ENCODE measurements at regions not wholly inside any gene's neighbourhood (a gene's known extent, or its start where the extent isn't known, plus 50 kb on each side); places are given as distances from the start of the nearest gene placed in this dataset.
"Not testable (repeated sequence)": the region's sequence is repeated elsewhere in the genome, so short reads cannot be mapped to it uniquely, and the experiment has no call there.

DNA sequence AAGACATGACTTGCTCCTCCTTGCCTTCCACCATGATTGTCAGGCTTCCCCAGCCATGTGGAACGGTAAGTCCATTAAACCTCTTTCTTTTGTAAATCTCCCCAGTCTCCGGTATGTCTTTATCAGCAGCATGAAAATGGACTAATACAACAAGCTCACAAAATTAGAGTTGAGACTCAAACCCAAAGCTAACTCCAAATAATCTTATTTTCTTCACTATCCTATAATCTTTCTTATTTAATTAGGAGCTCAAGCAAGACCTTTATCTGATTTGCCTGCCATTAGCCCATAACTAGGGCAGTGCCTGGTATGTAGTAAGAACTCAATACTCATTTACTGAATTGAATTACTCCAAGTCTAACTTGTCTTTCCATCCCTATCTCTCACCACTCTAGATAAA lies 289.2 kb downstream of the SUCLG1 start:
- POLR2A ChIA-PET: no interaction called here

DNA sequence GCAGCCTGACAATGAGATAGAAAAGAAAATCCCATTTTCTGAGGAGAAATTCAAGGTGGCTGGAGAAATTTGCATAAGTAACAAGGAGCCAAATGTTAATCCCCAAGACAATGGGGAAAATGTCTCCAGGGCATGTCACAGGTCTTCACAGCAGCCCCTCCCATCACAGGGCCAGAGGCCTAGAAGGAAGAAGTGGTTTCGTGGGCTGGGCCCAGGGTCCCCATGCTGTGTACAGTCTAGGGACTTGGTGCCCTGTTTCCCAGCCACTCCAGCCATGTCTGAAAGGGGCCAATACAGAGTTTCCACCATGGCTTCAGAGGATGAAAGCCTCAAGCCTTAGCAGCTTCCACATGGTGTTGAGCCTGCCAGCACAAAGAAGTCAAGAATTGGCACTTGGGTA lies 290.5 kb downstream of the SUCLG1 start:
- H3K27me3 ChIP-seq (ENCODE audit: control insufficient read depth in 2 of 2, insufficient read depth in 2 of 2, low read length in 2 of 2); H3K4me3 ChIP-seq (ENCODE audit: low read length); ATAC-seq; DNase-seq; CTCF ChIA-PET; H3K27ac ChIP-seq (ENCODE audit: low read depth, low read length); H3K4me3 Mint-ChIP-seq; H3K4me1 Mint-ChIP-seq; H3K27ac Mint-ChIP-seq; intact Hi-C loops (cut with micrococcal nuclease); H3K36me3 Mint-ChIP-seq; H3K9me3 ChIP-seq (ENCODE audit: control insufficient read depth in 2 of 3, low read length in 3 of 3); H3K4me1 ChIP-seq (ENCODE audit: control insufficient read depth in 2 of 2, insufficient read depth in 2 of 2, low read length in 2 of 2); POLR2A ChIA-PET; H3K36me3 ChIP-seq (ENCODE audit: control insufficient read depth in 2 of 3, insufficient read depth in 3 of 3, low read length in 3 of 3): not testable (repeated sequence)
- Mint-ChIP-seq H3K27me3 (peaks cover 0 to 43% (median 20%) of the 10 kb centered on the region in 5 donors), H3K9me3 (peaks cover 0 to 13% (median 4%) of the 10 kb centered on the region in 11 donors)

More for the DNA sequence above, 289.2 kb downstream of the SUCLG1 start:
- H3K4me1 ChIP-seq (ENCODE audit: control insufficient read depth in 2 of 2, insufficient read depth in 2 of 2, low read length in 2 of 2): no peaks in the 10 kb centered on the region
- H3K9me3 Mint-ChIP-seq: peaks cover 0 to 13% (median 4%) of the 10 kb centered on the region in 11 donors
- CTCF ChIA-PET: no interaction called here
- no peaks in the 10 kb centered on the region for H3K36me3 ChIP-seq (ENCODE audit: control insufficient read depth in 2 of 3, insufficient read depth in 3 of 3, low read length in 3 of 3)
- DNase-seq (no peak), ATAC-seq (no peak)
- H3K4me3 Mint-ChIP-seq: no peak overlapping the region
- no peaks in the 10 kb centered on the region for H3K36me3 Mint-ChIP-seq
- H3K27ac ChIP-seq (ENCODE audit: low read depth, low read length): no peak overlapping the region
- intact Hi-C loops (cut with micrococcal nuclease): no loop called here
- no peaks in the 10 kb centered on the region for H3K9me3 ChIP-seq (ENCODE audit: control insufficient read depth in 2 of 3, low read length in 3 of 3)
- H3K27ac Mint-ChIP-seq: no peak overlapping the region
- no peaks in the 10 kb centered on the region for H3K4me1 Mint-ChIP-seq
- H3K4me3 ChIP-seq (ENCODE audit: low read length): no peak overlapping the region
- no peaks in the 10 kb centered on the region for H3K27me3 ChIP-seq (ENCODE audit: control insufficient read depth in 2 of 2, insufficient read depth in 2 of 2, low read length in 2 of 2)
- H3K27me3 Mint-ChIP-seq: peaks cover 0 to 41% (median 24%) of the 10 kb centered on the region in 5 donors

DNA sequence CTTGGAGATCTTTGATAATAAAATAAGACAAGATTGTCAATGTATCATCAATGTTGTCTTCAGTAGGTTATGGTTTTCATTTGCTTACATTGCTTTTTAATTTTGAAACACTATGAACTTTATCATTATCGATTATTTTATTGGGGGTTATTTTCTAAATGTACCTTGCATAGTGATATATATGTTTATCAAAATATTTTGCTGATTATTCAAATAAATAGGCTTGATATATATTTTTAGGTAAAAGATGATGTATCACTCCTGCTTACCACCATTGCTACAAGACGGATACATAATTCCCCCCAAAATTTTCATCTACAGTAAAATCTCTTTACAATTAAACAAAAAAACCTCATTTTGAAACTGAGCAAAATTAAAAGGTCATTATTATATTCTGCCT lies 293.8 kb downstream of the SUCLG1 start:
- H3K27ac Mint-ChIP-seq: no peak overlapping the region
- ChIA-PET POLR2A (no interaction called here), CTCF (no interaction called here)
- H3K36me3 Mint-ChIP-seq: no peaks in the 10 kb centered on the region
- no peak overlapping the region for H3K4me3 ChIP-seq (ENCODE audit: low read length)
- no peaks in the 10 kb centered on the region for H3K27me3 ChIP-seq (ENCODE audit: control insufficient read depth in 2 of 2, insufficient read depth in 2 of 2, low read length in 2 of 2)
- no peak for DNase-seq
- no peak overlapping the region for H3K27ac ChIP-seq (ENCODE audit: low read depth, low read length)
- no peaks in the 10 kb centered on the region for H3K4me1 Mint-ChIP-seq
- no peaks in the 10 kb centered on the region for H3K36me3 ChIP-seq (ENCODE audit: control insufficient read depth in 2 of 3, insufficient read depth in 3 of 3, low read length in 3 of 3)
- no peaks in the 10 kb centered on the region for H3K9me3 ChIP-seq (ENCODE audit: control insufficient read depth in 2 of 3, low read length in 3 of 3)
- peaks cover 0 to 44% (median 16%) of the 10 kb centered on the region in 5 donors for H3K27me3 Mint-ChIP-seq
- no peak overlapping the region for H3K4me3 Mint-ChIP-seq
- H3K9me3 Mint-ChIP-seq: peaks cover 0 to 13% (median 5%) of the 10 kb centered on the region in 11 donors
- no peak for ATAC-seq
- no peaks in the 10 kb centered on the region for H3K4me1 ChIP-seq (ENCODE audit: control insufficient read depth in 2 of 2, insufficient read depth in 2 of 2, low read length in 2 of 2)
- intact Hi-C loops (cut with micrococcal nuclease): no loop called here

GRCh38 chr2:84160453-84160852 lies 298.6 kb downstream of the SUCLG1 start:
- Histone ChIP-seq H3K4me3 (ENCODE audit: low read length) (no peak overlapping the region), H3K27ac (ENCODE audit: low read depth, low read length) (no peak overlapping the region), H3K36me3 (ENCODE audit: control insufficient read depth in 2 of 3, insufficient read depth in 3 of 3, low read length in 3 of 3) (no peaks in the 10 kb centered on the region), H3K9me3 (ENCODE audit: control insufficient read depth in 2 of 3, low read length in 3 of 3) (no peaks in the 10 kb centered on the region), H3K27me3 (ENCODE audit: control insufficient read depth in 2 of 2, insufficient read depth in 2 of 2, low read length in 2 of 2) (no peaks in the 10 kb centered on the region), H3K4me1 (ENCODE audit: control insufficient read depth in 2 of 2, insufficient read depth in 2 of 2, low read length in 2 of 2) (no peaks in the 10 kb centered on the region)
- CTCF ChIA-PET: interaction anchor here (0.5 kb wide), 1 partner anchor 19 kb away, joined by 3 read pairs; no protein-coding TSS in a partner anchor
- H3K9me3 Mint-ChIP-seq: peaks cover 0 to 6% (median 0%) of the 10 kb centered on the region in 11 donors
- H3K27me3 Mint-ChIP-seq: peaks cover 0 to 41% (median 24%) of the 10 kb centered on the region in 5 donors
- POLR2A ChIA-PET: no interaction called here
- H3K27ac Mint-ChIP-seq: no peak overlapping the region
- no peaks in the 10 kb centered on the region for H3K36me3 Mint-ChIP-seq
- no peaks in the 10 kb centered on the region for H3K4me1 Mint-ChIP-seq
- intact Hi-C loops (cut with micrococcal nuclease): no loop called here
- no peak overlapping the region for H3K4me3 Mint-ChIP-seq
- no peak for DNase-seq
- ATAC-seq: no peak

DNA sequence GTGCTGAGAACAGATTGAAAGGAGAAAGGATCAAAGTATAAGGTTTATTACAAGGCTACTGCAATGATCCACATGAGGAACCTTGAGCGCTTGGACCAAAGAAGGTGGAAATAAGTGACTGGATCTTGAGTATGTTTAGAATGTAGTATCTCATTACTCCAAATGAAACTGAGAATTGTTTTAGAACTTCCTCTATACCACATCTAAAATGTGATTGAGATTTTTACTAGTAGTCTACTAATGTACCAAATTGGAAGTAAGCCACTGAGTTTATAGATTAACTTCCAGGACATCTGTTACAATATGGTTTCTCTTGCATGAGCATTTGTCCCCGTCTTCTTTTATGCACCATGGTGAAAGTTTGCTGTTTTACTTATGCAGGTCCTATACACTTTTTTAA lies 300.5 kb downstream of the SUCLG1 start:
- no peak overlapping the region for H3K4me3 Mint-ChIP-seq
- intact Hi-C loops (cut with micrococcal nuclease): no loop called here

DNA sequence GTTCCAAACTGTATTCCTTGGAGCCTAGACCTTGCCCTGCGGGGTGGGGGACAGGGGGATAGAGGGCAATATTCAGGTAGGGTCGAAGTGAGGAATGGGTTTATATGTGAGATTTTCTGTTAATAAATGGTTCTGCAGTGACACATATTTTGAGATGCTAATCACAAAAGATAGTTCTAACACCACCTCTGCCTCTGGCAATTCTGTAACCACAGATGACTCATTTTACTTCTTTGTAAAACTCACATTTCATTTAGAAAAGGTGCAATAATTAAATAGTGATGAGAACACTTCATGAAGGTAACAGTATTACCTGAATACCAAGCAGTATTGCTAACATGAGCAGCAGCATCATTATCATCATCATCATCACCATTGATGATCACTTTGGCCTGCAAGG lies 306.6 kb downstream of the SUCLG1 start:
- H3K36me3 ChIP-seq (ENCODE audit: control insufficient read depth in 2 of 3, insufficient read depth in 3 of 3, low read length in 3 of 3): no peaks in the 10 kb centered on the region
- H3K4me3 Mint-ChIP-seq: no peak overlapping the region

More for the DNA sequence above, 300.5 kb downstream of the SUCLG1 start:
- H3K27ac ChIP-seq (ENCODE audit: low read depth, low read length): no peak overlapping the region
- H3K4me1 ChIP-seq (ENCODE audit: control insufficient read depth in 2 of 2, insufficient read depth in 2 of 2, low read length in 2 of 2): no peaks in the 10 kb centered on the region
- Mint-ChIP-seq H3K4me1 (no peaks in the 10 kb centered on the region), H3K27ac (no peak overlapping the region), H3K9me3 (peaks cover 0 to 6% (median 0%) of the 10 kb centered on the region in 11 donors), H3K27me3 (peaks cover 0 to 41% (median 24%) of the 10 kb centered on the region in 5 donors), H3K36me3 (no peaks in the 10 kb centered on the region)
- ChIA-PET CTCF (no interaction called here), POLR2A (no interaction called here)
- ATAC-seq (no peak), DNase-seq (no peak)
- no peaks in the 10 kb centered on the region for H3K36me3 ChIP-seq (ENCODE audit: control insufficient read depth in 2 of 3, insufficient read depth in 3 of 3, low read length in 3 of 3)
- no peak overlapping the region for H3K4me3 ChIP-seq (ENCODE audit: low read length)
- no peaks in the 10 kb centered on the region for H3K9me3 ChIP-seq (ENCODE audit: control insufficient read depth in 2 of 3, low read length in 3 of 3)
- H3K27me3 ChIP-seq (ENCODE audit: control insufficient read depth in 2 of 2, insufficient read depth in 2 of 2, low read length in 2 of 2): no peaks in the 10 kb centered on the region

GRCh38 chr2:84144345-84144744 lies 314.7 kb downstream of the SUCLG1 start:
- Mint-ChIP-seq H3K27ac (no peak overlapping the region), H3K36me3 (no peaks in the 10 kb centered on the region)
- H3K9me3 ChIP-seq (ENCODE audit: control insufficient read depth in 2 of 3, low read length in 3 of 3): no peaks in the 10 kb centered on the region

More for the DNA sequence above, 306.6 kb downstream of the SUCLG1 start:
- no peak overlapping the region for H3K4me3 ChIP-seq (ENCODE audit: low read length)
- no peaks in the 10 kb centered on the region for H3K9me3 ChIP-seq (ENCODE audit: control insufficient read depth in 2 of 3, low read length in 3 of 3)
- H3K4me1 ChIP-seq (ENCODE audit: control insufficient read depth in 2 of 2, insufficient read depth in 2 of 2, low read length in 2 of 2): no peaks in the 10 kb centered on the region
- H3K4me1 Mint-ChIP-seq: no peaks in the 10 kb centered on the region
- no peak overlapping the region for H3K27ac ChIP-seq (ENCODE audit: low read depth, low read length)
- no peaks in the 10 kb centered on the region for H3K27me3 ChIP-seq (ENCODE audit: control insufficient read depth in 2 of 2, insufficient read depth in 2 of 2, low read length in 2 of 2)
- H3K9me3 Mint-ChIP-seq: peaks cover 0 to 4% (median 0%) of the 10 kb centered on the region in 11 donors
- no peak overlapping the region for H3K27ac Mint-ChIP-seq
- DNase-seq: no peak
- CTCF ChIA-PET: no interaction called here
- intact Hi-C loops (cut with micrococcal nuclease): no loop called here
- no peaks in the 10 kb centered on the region for H3K36me3 Mint-ChIP-seq
- ATAC-seq: no peak
- POLR2A ChIA-PET: no interaction called here
- H3K27me3 Mint-ChIP-seq: peaks cover 0 to 17% (median 5%) of the 10 kb centered on the region in 5 donors

More at GRCh38 chr2:84144345-84144744, 314.7 kb downstream of the SUCLG1 start:
- Histone ChIP-seq H3K4me1 (ENCODE audit: control insufficient read depth in 2 of 2, insufficient read depth in 2 of 2, low read length in 2 of 2) (no peaks in the 10 kb centered on the region), H3K4me3 (ENCODE audit: low read length) (no peak overlapping the region), H3K27me3 (ENCODE audit: control insufficient read depth in 2 of 2, insufficient read depth in 2 of 2, low read length in 2 of 2) (no peaks in the 10 kb centered on the region), H3K36me3 (ENCODE audit: control insufficient read depth in 2 of 3, insufficient read depth in 3 of 3, low read length in 3 of 3) (no peaks in the 10 kb centered on the region), H3K27ac (ENCODE audit: low read depth, low read length) (no peak overlapping the region)
- DNase-seq: no peak
- Mint-ChIP-seq H3K4me3 (no peak overlapping the region), H3K9me3 (peaks cover 0 to 2% (median 0%) of the 10 kb centered on the region in 11 donors), H3K27me3 (peaks cover 0 to 34% (median 22%) of the 10 kb centered on the region in 5 donors), H3K4me1 (no peaks in the 10 kb centered on the region)
- intact Hi-C loops (cut with micrococcal nuclease): no loop called here
- no peak for ATAC-seq
- CTCF ChIA-PET: no interaction called here
- POLR2A ChIA-PET: no interaction called here
